ENCODE measurements at regions not wholly inside any gene's neighbourhood (a gene's known extent, or its start where the extent isn't known, plus 50 kb on each side); places are given as distances from the start of the nearest gene placed in this dataset.

GRCh38 chr11:70865356-70865755, 387.0 kb downstream of the SHANK2 start:
- TF ChIP-seq POLR2A (IDR thresholded peaks at IDR 0.05; ENCODE audit: borderline replicate concordance, extremely low read depth, insufficient read depth, insufficient read length) = no peak
- no peak for TF ChIP-seq CTCF (IDR thresholded peaks at IDR 0.05 in 2 of 3, conservative IDR thresholded peaks at IDR 0.05 in 1 of 3; ENCODE audit: borderline replicate concordance in 1 of 3, insufficient read depth in 1 of 3, low read depth in 2 of 3, low read length in 2 of 3)
- TF ChIP-seq POLR2AphosphoS5 (IDR thresholded peaks at IDR 0.05; ENCODE audit: low read depth, low read length) = no peak
- TF ChIP-seq EZH2 (IDR thresholded peaks at IDR 0.05) = no peak
- no peak for TF ChIP-seq FOSL1 (IDR thresholded peaks at IDR 0.05; ENCODE audit: low read depth)
- TF ChIP-seq MAX (IDR thresholded peaks at IDR 0.05) = no peak
- TF ChIP-seq REST (IDR thresholded peaks at IDR 0.05; ENCODE audit: low read depth) = no peak
- no peak for TF ChIP-seq SIN3A (IDR thresholded peaks at IDR 0.05; ENCODE audit: low read depth)
- TF ChIP-seq ZNF274 (IDR thresholded peaks at IDR 0.05; ENCODE audit: low read depth, low read length) = no peak
- no peak for TF ChIP-seq CEBPB (IDR thresholded peaks at IDR 0.05; ENCODE audit: low read depth)
- no peak for TF ChIP-seq JUND (IDR thresholded peaks at IDR 0.05)
- TF ChIP-seq ATF3 (IDR thresholded peaks at IDR 0.05) = no peak
- TF ChIP-seq RAD21 (IDR thresholded peaks at IDR 0.05; ENCODE audit: low read depth) = no peak
